ENCODE measurements at regions not wholly inside any gene's neighbourhood (a gene's known extent, or its start where the extent isn't known, plus 50 kb on each side); places are given as distances from the start of the nearest gene placed in this dataset.

GRCh38 chr5:42120070-42120469 is 195.0 kb downstream of the FBXO4 start:
- TF ChIP-seq POLR2A (IDR thresholded peaks at IDR 0.05) (no peak), CTCF (IDR thresholded peaks at IDR 0.05) (no peak)
